ENCODE measurements at regions not wholly inside any gene's neighbourhood (a gene's known extent, or its start where the extent isn't known, plus 50 kb on each side); places are given as distances from the start of the nearest gene placed in this dataset.

GRCh38 chr16:19361587-19361986, 56.1 kb upstream of the TMC5 start:
- CTCF ChIA-PET: no interaction called here
- POLR2A ChIA-PET (ENCODE audit: low non-redundant PET): no interaction called here
- H3K27ac ChIP-seq: no peak overlapping the region
- TF ChIP-seq CTCF (conservative IDR thresholded peaks at IDR 0.05; ENCODE audit: low read depth): no peak
- no peak for DNase-seq (ENCODE audit: low spot score)

GRCh38 chr16:19363740-19364139, 53.9 kb upstream of the TMC5 start:
- no peak overlapping the region for H3K27ac ChIP-seq
- DNase-seq (ENCODE audit: low spot score): no peak
- ChIA-PET CTCF (interaction anchor here (0.6 kb wide), 1 partner anchor 60 kb away, joined by 3 read pairs; no protein-coding TSS in a partner anchor), POLR2A (ENCODE audit: low non-redundant PET) (interaction anchor here (0.9 kb wide), 1 partner anchor 121 kb away, joined by 3 read pairs; no protein-coding TSS in a partner anchor)
- TF ChIP-seq CTCF (conservative IDR thresholded peaks at IDR 0.05; ENCODE audit: low read depth): no peak

GRCh38 chr16:19365486-19365885, 52.2 kb upstream of the TMC5 start:
- no peak overlapping the region for H3K27ac ChIP-seq
- ChIA-PET POLR2A (ENCODE audit: low non-redundant PET) (no interaction called here), CTCF (interaction anchor here (0.6 kb wide), 1 partner anchor 245 kb away, joined by 4 read pairs; no protein-coding TSS in a partner anchor)
- no peak for TF ChIP-seq CTCF (conservative IDR thresholded peaks at IDR 0.05; ENCODE audit: low read depth)
- DNase-seq (ENCODE audit: low spot score): no peak

- ChIA-PET CTCF (no interaction called here), POLR2A (ENCODE audit: low non-redundant PET) (no interaction called here)
- H3K27ac ChIP-seq: no peak overlapping the region
- no peak for TF ChIP-seq CTCF (conservative IDR thresholded peaks at IDR 0.05; ENCODE audit: low read depth)
- DNase-seq (ENCODE audit: low spot score): no peak
Measured at GRCh38 chr16:19366391-19366790, 51.3 kb upstream of the TMC5 start.

- DNase-seq (ENCODE audit: low spot score): no peak
- no peak overlapping the region for H3K27ac ChIP-seq
- POLR2A ChIA-PET (ENCODE audit: low non-redundant PET): no interaction called here
- CTCF ChIA-PET: no interaction called here
- no peak for TF ChIP-seq CTCF (conservative IDR thresholded peaks at IDR 0.05; ENCODE audit: low read depth)
Measured at GRCh38 chr16:19367335-19367734, 50.3 kb upstream of the TMC5 start.

All from RWPE1 (cell line).